Heart left ventricle (tissue), 13 donors: ENCODE measurements at regions not wholly inside any gene's neighbourhood (a gene's known extent, or its start where the extent isn't known, plus 50 kb on each side); places are given as distances from the start of the nearest gene placed in this dataset.

ENCODE experiments used
- POLR2A ChIP-seq, 2 donors: fragments of 450-650 bp; IDR thresholded peaks; one replicate each; pipeline ENCODE4 v1.6.1; 2017; ENCODE audit warnings: antibody characterized with exemption in 2 of 2, mild to moderate bottlenecking in 2 of 2, moderate library complexity in 2 of 2
- TF ChIP-seq, protein P1 (sequence below), 12 donors: fragments of 200-600 bp; sonication (generic) in 4 of 12; IDR thresholded peaks; one replicate each; pipeline versions ENCODE4 v1.5.0 to v1.8.0; 2018 to 2022; ENCODE audit warnings: antibody characterized with exemption in 12 of 12, mild to moderate bottlenecking in 5 of 12
- donor health status: ischemic (EF 13 %, LVEDD 7.1; RV severe dilation, severe dysfunction).
- donor health status: DM: no; HTN: yes; CAD: no.
- donor health status: DM: no; HTN: no; CAD: no.
- donor health status: ischemic (EF 25% LVEDD 6.9; RV normal size, moderate dysfunction).
- donor health status: ischemic (EF 25% LVEDD 5.7; RV mildly dilated, moderate dysfunction).
- donor health status: ischemic (EF 35%, LVEDD 5.7; RV mildly dilated, moderate dysfunction).
- donor health status: nonischemic (EF 11% LVEDD 7.7; RV severe dilation, severe dysfunction).
- donor health status: DM: yes; HTN: yes; CAD: no.
- donor health status: PGD.
- donor health status: ischemic (EF 29% LVEDD 5.4; RV normal size, mild dysfunction).
- donor health status: nonischemic (EF 23%, LVEDD 6.1; RV moderate dilation, normal function).

DNA sequence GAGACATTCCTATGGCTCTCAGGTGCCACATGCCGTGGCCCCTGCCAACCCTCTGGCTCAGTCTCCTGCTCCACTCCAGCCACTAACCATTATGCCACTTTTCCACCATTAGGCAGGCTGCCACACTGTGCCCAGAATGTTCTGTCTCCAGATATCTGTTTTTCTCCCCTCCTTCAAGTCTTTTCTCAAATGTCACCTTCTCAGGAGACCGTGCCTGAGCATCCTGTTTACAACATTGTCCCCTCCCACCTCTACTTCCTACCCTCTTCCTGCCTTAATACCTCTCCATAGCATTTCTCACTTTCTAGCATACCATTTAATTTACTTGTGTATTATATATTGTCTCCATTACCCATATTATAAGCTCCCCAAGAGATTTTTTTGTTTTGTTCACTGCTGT is 162.5 kb upstream of the LYZL2 start:
- TF ChIP-seq, protein P1, sequence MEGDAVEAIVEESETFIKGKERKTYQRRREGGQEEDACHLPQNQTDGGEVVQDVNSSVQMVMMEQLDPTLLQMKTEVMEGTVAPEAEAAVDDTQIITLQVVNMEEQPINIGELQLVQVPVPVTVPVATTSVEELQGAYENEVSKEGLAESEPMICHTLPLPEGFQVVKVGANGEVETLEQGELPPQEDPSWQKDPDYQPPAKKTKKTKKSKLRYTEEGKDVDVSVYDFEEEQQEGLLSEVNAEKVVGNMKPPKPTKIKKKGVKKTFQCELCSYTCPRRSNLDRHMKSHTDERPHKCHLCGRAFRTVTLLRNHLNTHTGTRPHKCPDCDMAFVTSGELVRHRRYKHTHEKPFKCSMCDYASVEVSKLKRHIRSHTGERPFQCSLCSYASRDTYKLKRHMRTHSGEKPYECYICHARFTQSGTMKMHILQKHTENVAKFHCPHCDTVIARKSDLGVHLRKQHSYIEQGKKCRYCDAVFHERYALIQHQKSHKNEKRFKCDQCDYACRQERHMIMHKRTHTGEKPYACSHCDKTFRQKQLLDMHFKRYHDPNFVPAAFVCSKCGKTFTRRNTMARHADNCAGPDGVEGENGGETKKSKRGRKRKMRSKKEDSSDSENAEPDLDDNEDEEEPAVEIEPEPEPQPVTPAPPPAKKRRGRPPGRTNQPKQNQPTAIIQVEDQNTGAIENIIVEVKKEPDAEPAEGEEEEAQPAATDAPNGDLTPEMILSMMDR (IDR thresholded peaks at IDR 0.05): no peak
- no peak for TF ChIP-seq POLR2A (IDR thresholded peaks at IDR 0.05)
